Cardiac muscle cell (in vitro differentiated cells and primary cell): ENCODE measurements at regions not wholly inside any gene's neighbourhood (a gene's known extent, or its start where the extent isn't known, plus 50 kb on each side); places are given as distances from the start of the nearest gene placed in this dataset.
A peak's percentile ranks its signal among the peaks of the same experiment; 100 is the strongest.

Source experiments
- DNase-seq, 2 donors: peaks; one replicate each; pipeline versions ENCODE4 v3.0.0 to v3.0.0-alpha.2; 2010 to 2017; ENCODE audit warnings: low read depth in 1 of 2, low spot score in 1 of 2
- H3K27ac ChIP-seq: fragments of 200-600 bp; sonication (generic); 2 replicates; pipeline ENCODE4 v1.5.1; 2016
- H3K27me3 ChIP-seq: fragments of 200-600 bp; sonication (generic); 2 replicates; pipeline ENCODE4 v1.6.0; 2016; ENCODE audit warnings: control low read depth
- H3K36me3 ChIP-seq: fragments of 200-600 bp; sonication (generic); 2 replicates; pipeline ENCODE4 v1.5.1; 2016; ENCODE audit warnings: control low read depth
- H3K4me1 ChIP-seq: fragments of 200-600 bp; sonication (generic); 2 replicates; pipeline ENCODE4 v1.8.1; 2017; ENCODE audit warnings: low read depth, mild to moderate bottlenecking, mixed run types
- H3K4me3 ChIP-seq: fragments of 200-600 bp; sonication (generic); 2 replicates; pipeline ENCODE4 v1.5.1; 2016; ENCODE audit warnings: mild to moderate bottlenecking
- H3K9me3 ChIP-seq: fragments of 200-600 bp; sonication (generic); 2 replicates; pipeline ENCODE4 v1.5.1; 2017; ENCODE audit warnings: low read depth, mild to moderate bottlenecking, control low read depth
- CTCF ChIP-seq: IDR thresholded peaks from 2 replicates; pipeline ENCODE4 v1.5.1; 2012; ENCODE audit warnings: low read depth, mild to moderate bottlenecking, low read length

- Histone ChIP-seq H3K36me3 (no peaks in the 10 kb centered on the region), H3K27me3 (no peaks in the 10 kb centered on the region), H3K4me3 (no peak overlapping the region), H3K4me1 (no peaks in the 10 kb centered on the region), H3K9me3 (no peaks in the 10 kb centered on the region), H3K27ac (no peak overlapping the region)
- no peak for DNase-seq
- no peak for TF ChIP-seq CTCF
These were observed 127.2 kb downstream of the SHANK2 start for GRCh38 chr11:71125150-71125549.

DNA sequence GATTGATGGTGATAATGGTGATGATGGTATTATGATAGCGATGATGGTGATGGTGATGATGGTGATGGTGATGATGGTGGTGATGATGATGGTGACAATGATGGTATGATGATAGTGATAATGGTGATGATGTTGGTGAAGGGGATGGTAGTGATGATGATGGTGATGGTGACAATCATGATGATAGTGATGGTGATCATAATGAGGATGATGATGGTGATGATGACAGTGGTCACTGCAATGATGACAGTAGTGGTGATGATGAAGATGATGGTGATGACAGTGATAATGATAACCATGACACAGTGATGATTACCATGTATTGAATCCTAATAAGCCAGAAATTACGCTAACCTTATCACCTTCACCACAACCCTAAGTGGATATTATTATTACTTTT is 128.2 kb downstream of the SHANK2 start:
- Histone ChIP-seq H3K36me3 (no peaks in the 10 kb centered on the region), H3K9me3 (no peaks in the 10 kb centered on the region), H3K27me3 (no peaks in the 10 kb centered on the region), H3K4me1 (no peaks in the 10 kb centered on the region), H3K27ac (no peak overlapping the region), H3K4me3 (no peak overlapping the region)
- no peak for TF ChIP-seq CTCF
- DNase-seq = no peak

DNA sequence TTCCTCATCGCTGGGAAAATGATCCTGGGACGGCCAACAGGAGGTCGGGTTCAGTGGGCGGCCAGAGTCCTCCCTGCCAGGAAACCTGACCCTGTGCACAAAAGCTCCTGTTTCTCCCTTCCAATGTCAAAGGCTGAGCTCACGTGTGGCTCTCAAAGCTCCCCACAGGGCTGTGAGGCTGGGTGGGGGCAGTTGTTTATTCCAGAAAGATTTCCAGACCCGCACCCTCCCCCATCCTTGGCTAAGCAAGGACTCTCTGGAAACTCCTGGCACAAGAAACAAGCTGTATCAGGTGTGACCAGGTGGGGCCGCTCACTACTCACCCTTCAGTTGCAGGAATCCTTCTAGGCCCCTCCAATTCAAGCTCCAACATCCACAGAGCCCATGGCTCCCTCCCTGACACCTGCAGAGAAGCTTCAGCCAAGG is 131.9 kb downstream of the SHANK2 start:
- Histone ChIP-seq H3K27ac (no peak overlapping the region), H3K27me3 (no peaks in the 10 kb centered on the region), H3K36me3 (no peaks in the 10 kb centered on the region), H3K4me1 (no peaks in the 10 kb centered on the region), H3K9me3 (no peaks in the 10 kb centered on the region), H3K4me3 (no peak overlapping the region)
- DNase-seq = peak; percentile 8 to 61
- TF ChIP-seq CTCF = peak; percentile 27

DNA sequence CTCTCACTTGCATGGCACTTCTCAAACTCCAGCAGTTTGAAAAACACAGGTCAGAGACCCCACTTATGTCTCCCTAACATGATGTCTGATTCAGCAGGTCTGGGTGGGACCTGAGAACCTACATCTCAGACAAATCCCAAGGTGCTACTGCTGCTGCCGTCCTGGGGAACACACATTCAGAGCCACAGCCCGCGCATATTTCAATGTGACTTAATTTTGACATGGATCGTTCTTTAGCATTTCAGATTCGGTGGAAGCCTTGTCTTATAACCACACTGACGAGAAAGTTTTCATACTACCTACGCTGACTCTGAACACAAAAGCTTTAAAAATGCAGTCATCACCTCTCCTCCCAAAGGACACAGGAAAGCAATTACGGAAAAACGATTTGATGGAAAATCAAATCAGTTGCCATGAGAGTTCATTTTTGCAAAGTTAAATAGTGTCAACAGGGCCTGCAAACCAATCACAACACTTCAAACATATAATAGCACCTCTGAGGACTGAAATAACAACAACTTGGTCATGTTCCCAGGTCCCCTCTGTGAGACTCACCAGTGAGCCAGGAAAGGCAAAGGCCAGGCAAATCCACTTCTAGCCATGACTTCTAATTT is 132.6 kb downstream of the SHANK2 start:
- Histone ChIP-seq H3K4me3 (no peak overlapping the region), H3K4me1 (no peaks in the 10 kb centered on the region), H3K9me3 (no peaks in the 10 kb centered on the region), H3K27ac (no peak overlapping the region), H3K27me3 (no peaks in the 10 kb centered on the region), H3K36me3 (no peaks in the 10 kb centered on the region)
- no peak for DNase-seq
- TF ChIP-seq CTCF = no peak

- no peaks in the 10 kb centered on the region for H3K36me3 ChIP-seq
- H3K9me3 ChIP-seq = no peaks in the 10 kb centered on the region
- H3K4me1 ChIP-seq = no peaks in the 10 kb centered on the region
- TF ChIP-seq CTCF = no peak
- no peak for DNase-seq
- H3K27me3 ChIP-seq = no peaks in the 10 kb centered on the region
- H3K27ac ChIP-seq = no peak overlapping the region
- no peak overlapping the region for H3K4me3 ChIP-seq
These were observed 133.6 kb downstream of the SHANK2 start for GRCh38 chr11:71118671-71119250.

GRCh38 chr11:71117311-71117710 is 135.1 kb downstream of the SHANK2 start:
- H3K36me3 ChIP-seq = no peaks in the 10 kb centered on the region
- no peak for TF ChIP-seq CTCF
- no peaks in the 10 kb centered on the region for H3K4me1 ChIP-seq
- H3K4me3 ChIP-seq = no peak overlapping the region
- peak in 1 of 2 donors; percentile 10 for DNase-seq
- H3K27me3 ChIP-seq = no peaks in the 10 kb centered on the region
- no peak overlapping the region for H3K27ac ChIP-seq
- no peaks in the 10 kb centered on the region for H3K9me3 ChIP-seq
